ENCODE measurements at regions not wholly inside any gene's neighbourhood (a gene's known extent, or its start where the extent isn't known, plus 50 kb on each side); places are given as distances from the start of the nearest gene placed in this dataset.

GRCh38 chr3:161969867-161970266 is 473.3 kb downstream of the OTOL1 start:
- no peak for TF ChIP-seq CTCF (IDR thresholded peaks at IDR 0.05 in 2 of 3, conservative IDR thresholded peaks at IDR 0.05 in 1 of 3; ENCODE audit: insufficient read depth in 2 of 3, low read depth in 1 of 3, low read length in 3 of 3)
- TF ChIP-seq SIN3A (IDR thresholded peaks at IDR 0.05; ENCODE audit: borderline replicate concordance in 2 of 2, control insufficient read depth in 1 of 2, low read depth in 2 of 2, low read length in 2 of 2), result no peak
- no peak for TF ChIP-seq E2F1 (CRISPR knock-in tag; IDR thresholded peaks at IDR 0.05)
- no peak for TF ChIP-seq BHLHE40 (IDR thresholded peaks at IDR 0.05; ENCODE audit: low read length)
- TF ChIP-seq FOXK2 (conservative IDR thresholded peaks at IDR 0.05 in 1 of 2, IDR thresholded peaks at IDR 0.05 in 1 of 2; ENCODE audit: low read depth in 2 of 2), result no peak
- no peak for TF ChIP-seq TARDBP (IDR thresholded peaks at IDR 0.05)
- TF ChIP-seq ZNF121 (CRISPR knock-in tag; conservative IDR thresholded peaks at IDR 0.05), result no peak
- no peak for TF ChIP-seq ZBTB7A (IDR thresholded peaks at IDR 0.05; ENCODE audit: borderline replicate concordance, control insufficient read depth, low read depth, low read length)
- TF ChIP-seq MYC (IDR thresholded peaks at IDR 0.05; ENCODE audit: low read depth, low read length), result no peak
- TF ChIP-seq MYC (CRISPR knock-in tag; IDR thresholded peaks at IDR 0.05; ENCODE audit: borderline replicate concordance, low read depth), result no peak
- no peak for TF ChIP-seq POLR2AphosphoS5 (IDR thresholded peaks at IDR 0.05; ENCODE audit: control insufficient read depth, insufficient read depth, low read depth, low read length)
- no peak for TF ChIP-seq MAFK (IDR thresholded peaks at IDR 0.05; ENCODE audit: low read length)
- no peak for TF ChIP-seq ZBTB34 (CRISPR knock-in tag; IDR thresholded peaks at IDR 0.05)
- TF ChIP-seq POLR2A (conservative IDR thresholded peaks at IDR 0.05), result no peak
- no peak for TF ChIP-seq TFAM (CRISPR knock-in tag; conservative IDR thresholded peaks at IDR 0.05)
